ENCODE measurements at regions not wholly inside any gene's neighbourhood (a gene's known extent, or its start where the extent isn't known, plus 50 kb on each side); places are given as distances from the start of the nearest gene placed in this dataset.

DNA sequence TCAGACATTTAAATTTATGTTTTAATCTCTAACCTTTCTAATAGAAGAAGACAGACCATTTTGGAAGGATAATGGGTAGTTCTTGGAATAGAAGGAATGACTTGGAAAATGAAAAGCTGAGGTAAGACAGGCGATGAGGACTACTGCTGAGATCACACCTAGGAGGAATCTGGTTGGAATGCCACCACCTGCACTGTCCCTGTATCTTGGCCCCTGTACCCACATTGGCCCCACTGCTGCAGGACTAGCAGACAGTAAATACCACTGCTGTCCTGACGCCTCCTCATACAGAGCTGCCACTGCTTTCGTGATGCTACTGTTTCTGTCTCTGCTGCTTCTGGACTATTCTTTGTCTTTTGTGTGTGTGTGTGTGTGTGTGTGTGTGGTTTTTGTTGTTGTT lies 359.8 kb downstream of the TMEM232 start:
- H3K9me3 ChIP-seq = no peaks in the 10 kb centered on the region
- no peaks in the 10 kb centered on the region for H3K36me3 ChIP-seq
- H3K4me3 ChIP-seq = no peak overlapping the region
- no peak for DNase-seq (ENCODE audit: extremely low spot score in 2 of 2)
- no peaks in the 10 kb centered on the region for H3K4me1 ChIP-seq
- intact Hi-C loops (cut with DNase I) = no loop called here
- H3K27ac ChIP-seq = no peak overlapping the region
- TF ChIP-seq, protein P1, sequence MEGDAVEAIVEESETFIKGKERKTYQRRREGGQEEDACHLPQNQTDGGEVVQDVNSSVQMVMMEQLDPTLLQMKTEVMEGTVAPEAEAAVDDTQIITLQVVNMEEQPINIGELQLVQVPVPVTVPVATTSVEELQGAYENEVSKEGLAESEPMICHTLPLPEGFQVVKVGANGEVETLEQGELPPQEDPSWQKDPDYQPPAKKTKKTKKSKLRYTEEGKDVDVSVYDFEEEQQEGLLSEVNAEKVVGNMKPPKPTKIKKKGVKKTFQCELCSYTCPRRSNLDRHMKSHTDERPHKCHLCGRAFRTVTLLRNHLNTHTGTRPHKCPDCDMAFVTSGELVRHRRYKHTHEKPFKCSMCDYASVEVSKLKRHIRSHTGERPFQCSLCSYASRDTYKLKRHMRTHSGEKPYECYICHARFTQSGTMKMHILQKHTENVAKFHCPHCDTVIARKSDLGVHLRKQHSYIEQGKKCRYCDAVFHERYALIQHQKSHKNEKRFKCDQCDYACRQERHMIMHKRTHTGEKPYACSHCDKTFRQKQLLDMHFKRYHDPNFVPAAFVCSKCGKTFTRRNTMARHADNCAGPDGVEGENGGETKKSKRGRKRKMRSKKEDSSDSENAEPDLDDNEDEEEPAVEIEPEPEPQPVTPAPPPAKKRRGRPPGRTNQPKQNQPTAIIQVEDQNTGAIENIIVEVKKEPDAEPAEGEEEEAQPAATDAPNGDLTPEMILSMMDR (IDR thresholded peaks at IDR 0.05) = no peak
- TF ChIP-seq POLR2AphosphoS5 (IDR thresholded peaks at IDR 0.05; ENCODE audit: insufficient read depth in 1 of 2, low read depth in 1 of 2) (no peak), POLR2A (IDR thresholded peaks at IDR 0.05) (no peak)
- H3K27me3 ChIP-seq = no peaks in the 10 kb centered on the region
